Trophoblast cell (in vitro differentiated cells and primary cell): ENCODE measurements at regions not wholly inside any gene's neighbourhood (a gene's known extent, or its start where the extent isn't known, plus 50 kb on each side); places are given as distances from the start of the nearest gene placed in this dataset.

Experiments
- DNase-seq, 2 donors: peaks; one replicate each; pipeline ENCODE4 v3.0.0-alpha.2; 2016
- H2AFZ ChIP-seq: 2 replicates; pipeline ENCODE4 v1.6.1; 2013; ENCODE audit warnings: low read length, moderate library complexity, mild to moderate bottlenecking; ENCODE audit not compliant: insufficient read depth, poor library complexity
- H2AK5ac ChIP-seq: 2 replicates; pipeline ENCODE4 v1.6.1; 2013; ENCODE audit warnings: mild to moderate bottlenecking, low read length
- H2BK120ac ChIP-seq: 2 replicates; pipeline ENCODE4 v1.6.1; 2013; ENCODE audit warnings: low read length, mild to moderate bottlenecking, moderate library complexity; ENCODE audit not compliant: insufficient read depth, poor library complexity
- H2BK12ac ChIP-seq: 2 replicates; pipeline ENCODE4 v1.6.1; 2013; ENCODE audit warnings: mild to moderate bottlenecking, low read length, moderate library complexity
- H2BK5ac ChIP-seq: 2 replicates; pipeline ENCODE4 v1.6.1; 2013; ENCODE audit warnings: low read length, low read depth, moderate library complexity, mild to moderate bottlenecking; ENCODE audit not compliant: poor library complexity
- H3K14ac ChIP-seq: 2 replicates; pipeline ENCODE4 v1.6.1; 2013; ENCODE audit warnings: mild to moderate bottlenecking, low read length
- H3K18ac ChIP-seq: 2 replicates; pipeline ENCODE4 v1.6.1; 2013; ENCODE audit warnings: mild to moderate bottlenecking, low read length
- H3K23ac ChIP-seq: 2 replicates; pipeline ENCODE4 v1.6.1; 2013; ENCODE audit warnings: low read length
- H3K27ac ChIP-seq: 2 replicates; pipeline ENCODE4 v1.5.1; 2013; ENCODE audit warnings: low read depth, mild to moderate bottlenecking, inconsistent platforms, low read length, moderate library complexity
- H3K27me3 ChIP-seq: 2 replicates; pipeline ENCODE4 v1.6.1; 2013; ENCODE audit warnings: inconsistent platforms, mild to moderate bottlenecking, low read length, moderate library complexity; ENCODE audit not compliant: insufficient read depth
- H3K36me3 ChIP-seq, 2 experiments: 1 replicate in 1 of 2; 2 replicates in 1 of 2; pipeline ENCODE4 v1.6.1; 2013; ENCODE audit warnings: low read length in 2 of 2, mild to moderate bottlenecking in 2 of 2, moderate library complexity in 1 of 2; ENCODE audit not compliant: insufficient read depth in 2 of 2, control insufficient read depth in 1 of 2
- H3K4ac ChIP-seq: 2 replicates; pipeline ENCODE4 v1.6.1; 2013; ENCODE audit warnings: low read depth, mild to moderate bottlenecking, low read length, moderate library complexity
- H3K4me1 ChIP-seq, 2 experiments: 1 replicate in 1 of 2; 2 replicates in 1 of 2; pipeline ENCODE4 v1.6.1; 2013; ENCODE audit warnings: low read length in 2 of 2, mild to moderate bottlenecking in 2 of 2, moderate library complexity in 1 of 2; ENCODE audit not compliant: insufficient read depth in 2 of 2, control insufficient read depth in 1 of 2
- H3K4me2 ChIP-seq: 2 replicates; pipeline ENCODE4 v1.6.1; 2013; ENCODE audit warnings: inconsistent platforms, mild to moderate bottlenecking, low read length, moderate library complexity
- H3K4me3 ChIP-seq: 2 replicates; pipeline ENCODE4 v1.5.1; 2013; ENCODE audit warnings: mild to moderate bottlenecking, low read depth, low read length, inconsistent platforms
- H3K79me1 ChIP-seq: one replicate; pipeline ENCODE4 v1.6.1; 2013; ENCODE audit warnings: low read length
- H3K79me2 ChIP-seq: 2 replicates; pipeline ENCODE4 v1.6.1; 2013; ENCODE audit warnings: low read length, mild to moderate bottlenecking; ENCODE audit not compliant: control insufficient read depth, insufficient read depth, poor library complexity
- H3K9ac ChIP-seq: 2 replicates; pipeline ENCODE4 v1.6.1; 2013; ENCODE audit warnings: mild to moderate bottlenecking, low read length
- H3K9me3 ChIP-seq: 2 replicates; pipeline ENCODE4 v1.6.1; 2013; ENCODE audit warnings: low read depth, mild to moderate bottlenecking, control low read depth, inconsistent platforms, low read length; ENCODE audit not compliant: insufficient read depth
- H4K12ac ChIP-seq: 2 replicates; pipeline ENCODE4 v1.6.1; 2013; ENCODE audit warnings: low read depth, mild to moderate bottlenecking, low read length, moderate library complexity
- H4K8ac ChIP-seq: 2 replicates; pipeline ENCODE4 v1.6.1; 2013; ENCODE audit warnings: low read depth, mild to moderate bottlenecking, low read length, moderate library complexity
- H4K91ac ChIP-seq: one replicate; pipeline ENCODE4 v1.6.1; 2013; ENCODE audit warnings: low read depth, mild to moderate bottlenecking, low read length, moderate library complexity
- WGBS: extraction: QIAGEN DNeasy Blood & Tissue Kit; methylation state at CpG from one replicate; pipeline ENCODE4 v1.1.7; 2013; ENCODE audit warnings: missing lambda C conversion rate; ENCODE audit not compliant: insufficient read length, insufficient coverage; ENCODE audit errors: extremely low coverage; 5-methylcytosine and 5-hydroxymethylcytosine counted together

DNA sequence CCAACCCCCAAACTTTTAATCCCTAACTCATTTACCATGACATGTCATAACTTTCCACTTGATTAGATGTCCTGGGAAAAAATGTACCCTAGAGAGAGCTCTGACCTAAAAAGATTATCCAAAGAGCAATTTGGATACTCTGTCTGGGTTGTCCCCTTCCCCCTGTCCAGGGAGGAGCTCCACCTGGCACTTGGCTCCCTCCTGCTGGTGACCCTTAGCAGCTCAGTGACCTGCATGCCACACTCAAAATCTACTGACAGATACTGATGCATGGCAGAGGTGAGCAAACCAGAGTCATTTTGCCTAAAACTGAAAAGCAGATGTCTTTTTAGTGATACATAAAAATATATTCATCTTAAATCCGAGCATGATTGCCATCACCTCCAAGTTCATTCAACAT lies 442.3 kb upstream of the CHRM3 start:
- Histone ChIP-seq H3K27ac (no peak overlapping the region), H3K9me3 (no peaks in the 10 kb centered on the region), H3K14ac (no peak overlapping the region), H2AK5ac (no peak overlapping the region), H3K27me3 (no peaks in the 10 kb centered on the region), H3K79me1 (no peaks in the 10 kb centered on the region), H3K4me3 (no peak overlapping the region), H3K18ac (no peak overlapping the region), H3K79me2 (no peaks in the 10 kb centered on the region), H4K12ac (no peak overlapping the region), H4K91ac (no peak overlapping the region), H2AFZ (no peak overlapping the region), H2BK120ac (no peak overlapping the region), H3K4ac (no peak overlapping the region), H3K4me1 (no peaks in the 10 kb centered on the region), H3K36me3 (no peaks in the 10 kb centered on the region), H3K4me2 (no peak overlapping the region), H3K9ac (no peak overlapping the region), H2BK5ac (no peak overlapping the region), H3K23ac (no peak overlapping the region), H4K8ac (no peak overlapping the region), H2BK12ac (no peak overlapping the region)
- no peak for DNase-seq
- no CpG with 5 or more reads among the region's 1 CpG for WGBS

GRCh38 chr1:238927899-238928298 lies 458.5 kb upstream of the CHRM3 start:
- Histone ChIP-seq H4K8ac (no peak overlapping the region), H3K9ac (no peak overlapping the region), H3K4ac (no peak overlapping the region), H3K27ac (no peak overlapping the region), H3K79me1 (no peaks in the 10 kb centered on the region), H3K4me1 (no peaks in the 10 kb centered on the region), H3K4me2 (no peak overlapping the region), H3K79me2 (no peaks in the 10 kb centered on the region), H3K9me3 (no peaks in the 10 kb centered on the region), H2BK12ac (no peak overlapping the region), H4K12ac (no peak overlapping the region), H3K18ac (no peak overlapping the region), H3K27me3 (no peaks in the 10 kb centered on the region), H2AK5ac (no peak overlapping the region), H2AFZ (no peak overlapping the region), H3K4me3 (no peak overlapping the region), H3K23ac (no peak overlapping the region), H2BK120ac (no peak overlapping the region), H3K14ac (no peak overlapping the region), H3K36me3 (no peaks in the 10 kb centered on the region), H4K91ac (no peak overlapping the region), H2BK5ac (no peak overlapping the region)
- DNase-seq: no peak
- WGBS: no CpG with 5 or more reads among the region's 1 CpG

GRCh38 chr1:238916828-238917227 lies 469.5 kb upstream of the CHRM3 start:
- no peak overlapping the region for H4K8ac ChIP-seq
- no peak overlapping the region for H4K12ac ChIP-seq
- no peaks in the 10 kb centered on the region for H3K27me3 ChIP-seq
- H3K36me3 ChIP-seq: no peaks in the 10 kb centered on the region
- H3K79me2 ChIP-seq: no peaks in the 10 kb centered on the region
- H3K23ac ChIP-seq: no peak overlapping the region
- H3K79me1 ChIP-seq: no peaks in the 10 kb centered on the region
- no peak overlapping the region for H3K4me3 ChIP-seq
- no peak overlapping the region for H3K27ac ChIP-seq
- H3K14ac ChIP-seq: no peak overlapping the region
- no peak overlapping the region for H2BK5ac ChIP-seq
- no peak overlapping the region for H4K91ac ChIP-seq
- H3K4ac ChIP-seq: no peak overlapping the region
- no peak overlapping the region for H3K9ac ChIP-seq
- H2BK120ac ChIP-seq: no peak overlapping the region
- no peaks in the 10 kb centered on the region for H3K4me1 ChIP-seq
- H2AK5ac ChIP-seq: no peak overlapping the region
- no peaks in the 10 kb centered on the region for H3K9me3 ChIP-seq
- H2AFZ ChIP-seq: no peak overlapping the region
- H2BK12ac ChIP-seq: no peak overlapping the region
- no peak overlapping the region for H3K4me2 ChIP-seq
- DNase-seq: no peak
- no CpG with 5 or more reads among the region's 4 CpGs for WGBS
- no peak overlapping the region for H3K18ac ChIP-seq

- Histone ChIP-seq H4K12ac (no peak overlapping the region), H3K79me1 (no peaks in the 10 kb centered on the region), H3K9me3 (no peaks in the 10 kb centered on the region), H3K4me2 (no peak overlapping the region), H3K27ac (no peak overlapping the region), H3K4me1 (no peaks in the 10 kb centered on the region), H2AK5ac (no peak overlapping the region), H3K23ac (no peak overlapping the region), H3K27me3 (no peaks in the 10 kb centered on the region), H4K8ac (no peak overlapping the region), H3K9ac (no peak overlapping the region), H2BK12ac (no peak overlapping the region), H2AFZ (no peak overlapping the region), H3K14ac (no peak overlapping the region), H2BK5ac (no peak overlapping the region), H4K91ac (no peak overlapping the region), H3K36me3 (no peaks in the 10 kb centered on the region), H3K79me2 (no peaks in the 10 kb centered on the region), H2BK120ac (no peak overlapping the region), H3K4ac (no peak overlapping the region), H3K18ac (no peak overlapping the region), H3K4me3 (no peak overlapping the region)
- no peak for DNase-seq
- WGBS: no CpG with 5 or more reads among the region's 1 CpG
These were observed 472.0 kb upstream of the CHRM3 start for GRCh38 chr1:238914346-238914745.
